ENCODE measurements at regions not wholly inside any gene's neighbourhood (a gene's known extent, or its start where the extent isn't known, plus 50 kb on each side); places are given as distances from the start of the nearest gene placed in this dataset.

DNA sequence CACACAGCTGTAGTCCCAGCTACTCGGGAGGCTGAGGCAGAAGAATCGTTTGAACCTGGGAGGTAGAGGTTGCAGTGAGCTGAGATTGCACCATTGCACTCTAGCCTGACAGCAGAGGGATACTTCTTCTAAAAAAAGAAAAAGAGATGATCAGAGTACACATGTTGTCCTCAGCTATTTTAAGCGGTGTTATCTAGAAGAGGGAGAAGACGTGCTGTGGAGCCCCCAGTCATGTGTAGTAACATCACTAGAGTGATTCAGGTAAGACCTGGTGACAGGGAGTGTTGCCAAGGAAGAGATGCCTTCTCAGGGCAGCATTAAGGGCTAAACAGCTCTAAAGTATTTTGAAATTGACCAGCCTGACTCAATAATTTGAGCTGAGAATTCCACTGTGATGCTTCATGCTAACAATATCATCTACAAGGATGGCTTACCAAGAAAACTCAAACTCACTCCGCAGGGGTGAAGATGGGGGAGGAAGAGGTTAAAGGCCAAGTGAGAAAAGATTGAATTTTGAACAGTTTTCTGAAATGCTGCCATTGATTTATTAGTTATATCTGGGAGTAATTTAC, 97.4 kb downstream of the KLF6 start:
- TF ChIP-seq, protein P1, sequence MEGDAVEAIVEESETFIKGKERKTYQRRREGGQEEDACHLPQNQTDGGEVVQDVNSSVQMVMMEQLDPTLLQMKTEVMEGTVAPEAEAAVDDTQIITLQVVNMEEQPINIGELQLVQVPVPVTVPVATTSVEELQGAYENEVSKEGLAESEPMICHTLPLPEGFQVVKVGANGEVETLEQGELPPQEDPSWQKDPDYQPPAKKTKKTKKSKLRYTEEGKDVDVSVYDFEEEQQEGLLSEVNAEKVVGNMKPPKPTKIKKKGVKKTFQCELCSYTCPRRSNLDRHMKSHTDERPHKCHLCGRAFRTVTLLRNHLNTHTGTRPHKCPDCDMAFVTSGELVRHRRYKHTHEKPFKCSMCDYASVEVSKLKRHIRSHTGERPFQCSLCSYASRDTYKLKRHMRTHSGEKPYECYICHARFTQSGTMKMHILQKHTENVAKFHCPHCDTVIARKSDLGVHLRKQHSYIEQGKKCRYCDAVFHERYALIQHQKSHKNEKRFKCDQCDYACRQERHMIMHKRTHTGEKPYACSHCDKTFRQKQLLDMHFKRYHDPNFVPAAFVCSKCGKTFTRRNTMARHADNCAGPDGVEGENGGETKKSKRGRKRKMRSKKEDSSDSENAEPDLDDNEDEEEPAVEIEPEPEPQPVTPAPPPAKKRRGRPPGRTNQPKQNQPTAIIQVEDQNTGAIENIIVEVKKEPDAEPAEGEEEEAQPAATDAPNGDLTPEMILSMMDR (IDR thresholded peaks at IDR 0.05) = no peak
- no peak for TF ChIP-seq POLR2A (IDR thresholded peaks at IDR 0.05)
